EH (cell line): ENCODE measurements at regions not wholly inside any gene's neighbourhood (a gene's known extent, or its start where the extent isn't known, plus 50 kb on each side); places are given as distances from the start of the nearest gene placed in this dataset.
"Not testable (repeated sequence)": the region's sequence is repeated elsewhere in the genome, so short reads cannot be mapped to it uniquely, and the experiment has no call there.

ENCODE experiments used
- DNase-seq: peaks from one replicate; pipeline ENCODE4 v3.0.0-alpha.2; 2015; ENCODE audit warnings: low read depth

DNA sequence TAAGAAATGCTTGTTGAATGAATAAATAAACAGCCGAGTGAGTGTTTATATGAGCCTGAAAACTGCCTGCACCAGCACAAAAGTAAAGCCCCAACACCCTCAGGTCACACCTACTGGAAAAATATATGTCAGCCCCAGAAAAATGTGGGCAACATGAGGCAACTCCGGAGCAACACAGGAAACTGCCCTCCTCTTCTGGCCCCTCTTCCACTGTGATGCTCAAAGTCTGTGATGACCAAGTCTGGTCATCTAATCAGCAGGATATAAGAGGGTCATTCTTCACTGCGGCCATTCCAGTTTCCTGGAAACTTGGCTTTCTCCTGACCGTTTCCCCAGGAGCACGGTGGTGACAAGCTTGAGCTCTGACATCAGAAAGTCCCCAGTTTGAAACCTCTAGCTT, 159.6 kb upstream of the PZP start:
- DNase-seq = no peak

DNA sequence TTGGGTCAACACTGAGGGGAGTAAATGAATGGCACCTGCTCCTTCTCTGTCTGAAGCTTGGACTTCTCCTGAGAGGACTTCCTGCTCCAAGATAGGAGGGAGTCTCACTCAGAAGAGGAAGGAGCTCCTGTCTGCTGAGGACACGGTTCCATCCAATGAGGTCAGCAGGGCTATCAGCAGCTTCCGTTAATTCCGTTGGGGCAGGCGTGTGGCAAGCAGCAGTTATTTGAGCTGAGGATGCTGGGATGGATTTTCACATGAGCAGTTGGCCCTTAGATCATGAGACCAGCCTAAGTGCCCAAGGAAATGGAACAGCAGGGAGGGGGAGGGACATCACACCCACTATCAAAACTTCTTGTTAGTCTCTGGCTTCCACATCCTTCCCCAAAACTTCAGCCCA, 159.0 kb upstream of the PZP start:
- no peak for DNase-seq

DNA sequence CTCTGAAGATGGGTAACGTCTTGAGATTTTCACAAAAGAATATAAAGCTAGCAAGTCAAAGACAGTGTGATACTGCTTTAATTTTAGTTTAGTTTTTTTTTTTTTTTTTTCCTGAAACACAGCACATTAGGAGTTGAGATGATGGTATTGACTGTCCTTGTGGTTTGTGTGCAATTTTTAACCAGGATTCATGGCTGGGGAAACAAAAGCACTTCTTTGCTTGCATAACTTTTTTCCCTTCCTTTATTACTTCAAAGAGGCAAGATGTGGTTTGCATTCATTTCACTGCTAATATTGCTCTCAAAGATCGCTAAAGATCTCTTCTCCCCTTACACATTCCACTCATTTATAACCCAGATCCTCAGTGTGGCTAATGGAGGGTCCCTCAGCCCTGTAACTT, 157.1 kb upstream of the PZP start:
- peak; percentile 15 for DNase-seq

DNA sequence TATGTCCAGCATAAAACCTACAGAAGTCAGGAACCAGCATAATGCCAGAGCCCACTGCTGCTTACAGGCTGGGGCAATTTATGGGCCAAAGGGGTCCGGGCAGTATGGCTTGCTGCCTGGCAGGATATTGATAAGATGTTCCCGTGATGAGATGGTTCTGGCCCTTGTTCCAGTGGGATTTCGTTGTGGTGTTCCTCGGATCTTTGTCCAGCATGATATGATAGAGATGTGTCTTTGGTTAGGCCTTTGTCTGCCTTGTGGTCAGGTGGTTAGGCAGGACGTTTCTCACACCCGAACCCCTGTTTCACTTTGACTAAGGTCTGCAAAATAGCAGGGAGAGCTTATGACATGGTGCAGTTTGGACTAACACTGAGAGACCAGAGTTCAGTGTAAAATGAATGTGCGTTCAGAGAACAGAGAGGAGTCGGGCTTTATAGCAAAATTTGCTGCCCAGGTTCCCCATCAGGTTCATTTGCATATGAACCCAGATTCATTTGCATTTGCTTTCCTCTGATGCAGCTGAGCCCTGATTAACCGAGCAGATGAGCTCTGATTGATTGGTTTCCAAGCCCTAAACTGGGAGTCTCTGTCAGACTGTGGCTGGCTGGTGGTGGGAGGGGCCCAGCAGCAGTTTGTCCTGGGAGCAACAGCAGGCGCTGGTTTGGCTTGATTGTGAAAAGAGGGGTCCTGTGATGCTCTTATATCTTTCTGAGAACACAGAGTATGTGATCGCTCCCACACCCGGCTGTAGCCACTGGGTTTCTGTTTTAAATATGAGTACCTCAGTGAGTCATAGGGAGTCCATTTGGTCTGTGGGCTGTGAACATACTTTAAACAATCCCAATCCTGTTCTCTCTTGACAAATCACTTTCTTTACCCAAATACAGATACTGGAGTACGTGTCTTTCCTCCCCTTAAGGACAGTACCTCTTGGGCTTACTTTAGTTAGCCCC, 156.3 kb upstream of the PZP start:
- DNase-seq = peak; percentile 54

DNA sequence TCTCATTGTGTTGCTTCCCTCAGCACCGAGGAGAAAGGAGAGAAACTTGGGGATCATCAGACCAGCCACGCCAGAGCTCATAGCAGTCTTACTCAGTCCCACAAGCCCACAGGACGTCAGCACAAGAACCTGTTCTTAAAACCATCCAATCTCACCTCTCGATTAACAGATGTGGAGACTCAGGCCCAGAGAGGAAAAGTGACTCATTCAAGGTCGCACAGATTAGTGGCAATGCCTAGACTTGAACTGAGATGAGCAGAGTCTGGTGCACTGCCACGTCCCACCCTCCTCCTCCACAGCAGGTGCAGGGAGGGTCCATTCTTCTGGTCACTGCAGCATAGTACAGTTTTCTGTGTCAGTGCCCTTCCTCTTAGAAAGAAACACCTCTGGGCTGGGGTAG, 154.9 kb upstream of the PZP start:
- DNase-seq = no peak

DNA sequence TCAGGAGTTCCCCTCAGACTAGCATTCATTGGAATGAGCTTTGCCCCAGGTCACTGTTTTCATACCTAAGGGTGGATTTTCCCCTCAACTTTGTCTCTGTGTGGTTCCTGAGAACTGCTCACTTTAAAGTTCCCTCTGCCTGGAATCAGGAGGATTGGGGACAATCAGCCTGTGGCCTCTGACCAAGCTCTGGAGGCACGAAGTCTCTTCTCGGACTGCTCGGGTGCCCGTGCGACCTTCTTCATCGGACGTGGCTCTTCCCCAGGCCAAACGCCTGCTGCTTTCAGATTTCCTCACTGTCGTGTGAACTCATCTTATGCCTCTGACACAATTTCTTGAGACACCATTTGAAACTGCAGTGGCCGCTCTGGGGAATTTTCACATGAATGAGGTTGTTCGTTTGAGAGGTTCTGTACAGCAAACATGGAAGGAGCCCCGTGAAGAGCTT, 153.7 kb upstream of the PZP start:
- DNase-seq = no peak

DNA sequence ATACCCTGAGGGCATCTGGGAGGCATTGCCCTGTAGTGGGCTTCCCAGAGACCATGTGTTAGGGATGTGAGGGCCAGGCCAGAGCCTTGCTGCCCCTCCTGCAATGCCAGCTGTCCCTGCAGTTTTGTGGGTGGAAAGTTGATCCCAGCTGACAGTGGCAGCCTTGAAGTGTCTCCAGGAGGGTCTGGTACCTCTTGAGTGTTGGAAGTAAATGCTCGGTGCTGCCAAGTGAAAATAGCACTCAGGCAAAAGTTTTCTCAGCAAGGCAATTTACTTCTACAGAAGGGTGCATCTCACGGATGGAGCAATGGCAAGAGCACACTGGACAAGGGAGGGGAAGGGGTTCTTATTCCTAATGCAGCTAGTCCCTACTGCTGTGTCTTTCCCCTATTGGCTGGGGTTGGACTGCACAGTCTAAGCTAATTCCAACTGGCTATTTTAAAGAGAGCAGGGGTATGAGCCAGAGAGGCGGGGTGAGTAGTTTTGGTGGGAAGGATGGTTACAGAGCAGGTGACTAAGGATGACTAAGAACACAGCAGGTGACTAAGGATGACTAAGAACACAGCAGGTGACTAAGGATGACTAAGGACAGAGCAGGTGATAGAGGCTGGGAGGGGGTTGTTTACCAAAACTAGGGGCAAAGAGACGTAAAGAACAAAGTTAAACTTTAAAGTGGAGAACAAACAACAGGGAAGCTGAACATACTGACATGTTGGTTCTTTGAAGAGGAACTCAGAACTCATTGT, 146.0 kb upstream of the PZP start:
- not testable (repeated sequence) for DNase-seq

DNA sequence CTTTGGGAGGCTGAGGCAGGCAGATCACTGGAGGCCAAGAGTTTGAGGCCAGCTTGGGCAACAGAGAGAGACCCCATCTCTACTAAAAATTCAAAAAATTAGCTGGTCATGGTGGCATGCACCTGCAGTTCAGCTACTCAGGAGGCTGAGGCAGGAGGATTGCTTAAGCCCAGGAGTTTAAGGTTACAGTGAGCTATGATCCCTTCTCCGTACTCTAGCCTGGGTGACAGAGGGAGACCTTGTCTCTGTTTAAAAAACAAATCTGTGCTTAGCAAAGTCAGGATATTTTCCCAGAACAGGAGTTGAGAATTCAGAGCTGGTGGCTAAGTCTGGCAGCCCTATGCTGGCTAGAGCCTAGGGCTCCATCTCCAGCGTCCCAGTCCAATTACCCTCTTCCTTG, 142.9 kb upstream of the PZP start:
- DNase-seq = no peak

DNA sequence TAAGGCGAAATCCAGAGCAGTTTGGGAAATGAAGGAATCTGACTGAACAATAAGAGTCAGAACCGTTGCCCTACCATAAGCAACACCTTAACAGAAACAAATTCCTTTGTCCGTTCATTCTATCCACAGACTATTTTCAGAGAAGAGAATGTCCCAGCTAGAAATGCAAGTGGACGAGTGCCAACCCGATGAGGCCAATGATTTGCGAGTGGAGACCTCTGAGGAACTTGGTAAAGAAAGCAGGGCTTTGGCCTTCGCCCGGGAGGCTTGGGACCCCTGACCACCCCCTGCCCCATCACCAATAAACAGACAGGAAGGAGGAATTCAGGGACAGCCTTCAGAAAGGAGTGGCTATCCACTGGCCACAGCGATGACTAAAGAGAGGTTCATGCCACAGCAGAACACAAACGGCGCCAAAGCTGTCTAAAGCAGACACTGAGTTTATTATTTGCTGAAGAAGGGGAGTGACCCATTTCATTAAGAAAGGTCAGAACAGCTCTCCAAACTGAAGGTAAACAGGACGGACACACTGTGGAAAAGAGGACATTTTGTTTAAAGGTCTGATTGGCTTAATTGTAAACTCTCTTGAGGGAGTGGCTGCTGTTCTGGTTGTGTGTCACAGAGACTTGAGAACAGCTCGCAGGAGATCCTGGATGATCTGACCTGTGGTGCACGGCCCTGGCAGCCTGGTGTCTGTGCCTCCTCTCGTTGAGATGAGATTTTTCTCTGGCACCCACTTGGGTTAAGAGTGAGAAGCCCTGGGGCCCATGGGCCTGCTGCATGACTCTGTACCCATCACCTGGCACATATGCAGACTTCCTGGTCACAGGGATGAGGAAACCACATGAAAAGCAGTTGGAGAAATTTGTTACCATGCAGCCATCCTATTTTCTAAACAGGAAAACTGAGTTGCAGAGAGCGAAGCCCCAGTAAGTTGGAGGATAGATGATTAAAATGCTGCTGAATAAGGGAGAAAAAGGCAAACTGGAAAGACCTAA, 142.0 kb upstream of the PZP start:
- DNase-seq = peak; percentile 16

DNA sequence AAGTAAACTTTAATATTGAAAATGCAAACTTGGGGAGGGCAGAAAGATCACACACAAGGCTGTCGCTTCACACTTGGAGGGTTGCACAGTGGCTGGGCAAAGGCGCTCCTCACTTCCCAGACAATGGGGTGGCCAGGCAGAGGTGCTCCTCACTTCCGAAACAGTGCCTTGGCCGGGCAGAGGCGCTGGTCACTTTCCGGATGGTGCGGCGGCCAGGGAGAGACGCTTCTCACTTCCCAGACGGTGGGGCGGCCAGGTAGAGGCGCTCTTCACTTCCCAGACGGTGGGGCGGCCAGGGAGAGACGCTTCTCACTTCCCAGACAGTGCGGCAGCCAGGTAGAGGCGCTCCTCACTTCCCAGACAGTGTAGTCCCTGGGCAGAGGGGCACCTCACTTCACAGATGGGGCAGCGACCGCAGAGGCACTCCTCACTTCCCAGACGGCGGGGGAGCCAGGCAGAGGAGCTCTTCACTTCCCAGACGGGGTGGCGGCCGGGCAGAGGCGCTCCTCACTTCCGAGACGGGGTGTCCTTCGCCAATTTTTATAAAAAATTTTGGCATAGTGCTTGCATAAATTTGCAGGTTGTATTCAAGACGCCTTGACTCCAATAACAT, 140.8 kb upstream of the PZP start:
- no peak for DNase-seq

DNA sequence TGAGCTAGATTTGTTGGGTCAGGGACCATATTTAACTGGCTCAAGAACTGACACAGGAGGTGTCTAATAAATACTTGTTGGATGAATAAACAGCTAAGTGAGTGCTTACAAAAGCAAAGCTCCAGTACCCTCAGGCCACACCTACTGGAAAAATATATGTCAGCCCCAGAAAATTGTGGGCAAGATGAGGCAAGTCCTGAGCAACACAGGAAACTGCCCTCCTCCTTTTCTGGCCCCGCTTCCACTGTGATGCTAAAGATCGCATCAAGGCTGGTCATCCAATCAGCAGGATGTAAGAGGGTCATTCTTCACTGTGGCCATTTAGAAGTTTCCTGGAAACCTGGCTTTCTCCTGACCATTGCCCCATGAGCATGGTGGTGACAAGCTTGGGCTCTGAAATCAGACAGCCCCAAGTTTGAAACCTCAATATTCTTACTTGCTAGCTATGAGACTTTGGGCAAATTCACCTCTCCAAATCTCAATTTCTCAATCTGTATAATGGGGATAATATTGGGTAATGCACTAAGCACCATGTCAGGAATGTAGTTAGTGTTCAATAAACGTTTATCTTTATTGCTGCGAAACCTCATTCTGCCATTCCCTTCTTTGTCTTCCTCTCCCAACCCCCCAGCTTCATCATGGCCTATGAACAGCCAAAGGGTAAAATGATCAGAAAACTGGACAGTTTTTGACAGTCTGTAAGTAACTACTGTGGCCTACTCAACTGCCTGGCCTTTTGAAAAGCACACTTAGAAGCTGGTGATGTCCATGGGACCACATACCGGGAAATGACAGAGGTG, 139.3 kb upstream of the PZP start:
- peak; percentile 53 for DNase-seq

DNA sequence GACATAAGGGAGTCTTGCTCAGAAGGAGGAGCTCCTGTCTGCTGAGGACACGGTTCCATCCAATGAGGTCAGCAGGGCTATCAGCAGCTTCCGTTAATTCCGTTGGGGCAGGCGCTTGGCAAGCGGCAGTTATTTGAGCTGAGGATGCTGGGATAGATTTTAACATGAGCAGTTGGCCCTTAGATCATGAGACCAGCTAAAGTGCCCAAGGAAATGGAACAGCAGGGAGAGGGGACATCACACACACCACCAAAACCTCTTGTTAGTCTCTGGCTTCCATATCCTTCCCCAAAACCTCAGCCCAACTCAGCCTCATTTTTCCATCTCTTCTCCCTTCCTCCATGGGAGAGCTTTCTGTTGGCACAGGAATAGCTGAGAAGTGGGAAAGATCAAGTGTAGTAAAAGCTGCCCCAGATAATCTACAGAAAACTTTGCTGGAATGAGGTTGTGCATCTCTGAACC, 138.7 kb upstream of the PZP start:
- DNase-seq = no peak

DNA sequence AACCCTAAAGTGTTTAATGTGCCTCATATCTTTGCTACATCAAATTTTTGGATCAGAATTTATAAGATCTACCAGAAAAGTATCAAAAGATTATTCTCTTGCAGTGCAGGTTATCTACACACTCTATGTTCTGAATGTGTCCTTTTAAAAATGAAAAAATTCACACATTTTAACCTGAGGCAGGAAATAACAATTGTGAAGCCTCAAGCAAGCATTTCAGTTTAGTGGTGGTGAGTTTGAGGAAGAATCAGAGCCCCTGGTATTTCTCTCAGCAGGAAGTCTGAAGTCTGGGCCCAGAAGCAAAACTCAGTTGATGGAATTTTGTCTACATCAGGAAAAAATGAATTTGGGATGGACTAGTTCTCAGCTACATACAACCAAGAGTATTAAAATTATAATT, 137.0 kb upstream of the PZP start:
- DNase-seq = no peak

DNA sequence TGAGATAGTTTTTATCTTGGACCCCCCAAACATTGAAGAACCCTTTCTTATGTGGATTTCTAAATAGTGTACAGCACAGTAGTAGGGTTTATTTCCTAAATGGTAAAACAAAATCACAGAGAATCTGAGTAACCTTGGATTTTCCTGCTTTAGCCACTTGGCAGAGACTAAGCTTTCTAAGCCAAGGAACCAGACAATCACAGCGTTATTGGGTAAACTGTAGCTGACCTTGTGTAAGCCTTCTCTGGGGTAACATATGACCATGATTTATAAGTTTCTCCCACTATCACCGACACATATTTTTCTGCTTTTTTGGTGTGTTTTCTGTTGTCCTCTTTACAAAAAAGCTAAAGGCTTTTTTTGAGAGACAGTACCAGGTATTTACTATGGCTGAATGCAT, 136.3 kb upstream of the PZP start:
- no peak for DNase-seq

DNA sequence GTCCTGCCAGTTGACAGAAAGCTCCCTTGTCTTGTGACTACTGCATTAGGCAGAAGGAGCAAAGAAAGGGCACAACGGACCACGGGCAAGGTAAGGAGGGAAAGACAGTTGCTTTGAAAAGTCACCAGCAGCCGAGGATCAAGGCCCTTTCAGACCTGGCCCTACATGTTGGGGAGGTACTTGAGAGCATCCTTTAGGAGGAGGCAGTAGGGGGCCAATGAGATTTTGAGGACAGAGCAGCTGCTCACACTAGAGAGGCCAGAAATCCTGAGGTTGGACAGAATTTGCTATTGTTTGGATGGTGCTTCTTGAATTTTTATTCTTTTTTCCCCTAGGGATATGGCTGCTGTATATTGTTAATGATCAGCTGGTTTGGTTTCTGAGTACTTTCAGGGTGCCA, 135.5 kb upstream of the PZP start:
- DNase-seq = no peak

DNA sequence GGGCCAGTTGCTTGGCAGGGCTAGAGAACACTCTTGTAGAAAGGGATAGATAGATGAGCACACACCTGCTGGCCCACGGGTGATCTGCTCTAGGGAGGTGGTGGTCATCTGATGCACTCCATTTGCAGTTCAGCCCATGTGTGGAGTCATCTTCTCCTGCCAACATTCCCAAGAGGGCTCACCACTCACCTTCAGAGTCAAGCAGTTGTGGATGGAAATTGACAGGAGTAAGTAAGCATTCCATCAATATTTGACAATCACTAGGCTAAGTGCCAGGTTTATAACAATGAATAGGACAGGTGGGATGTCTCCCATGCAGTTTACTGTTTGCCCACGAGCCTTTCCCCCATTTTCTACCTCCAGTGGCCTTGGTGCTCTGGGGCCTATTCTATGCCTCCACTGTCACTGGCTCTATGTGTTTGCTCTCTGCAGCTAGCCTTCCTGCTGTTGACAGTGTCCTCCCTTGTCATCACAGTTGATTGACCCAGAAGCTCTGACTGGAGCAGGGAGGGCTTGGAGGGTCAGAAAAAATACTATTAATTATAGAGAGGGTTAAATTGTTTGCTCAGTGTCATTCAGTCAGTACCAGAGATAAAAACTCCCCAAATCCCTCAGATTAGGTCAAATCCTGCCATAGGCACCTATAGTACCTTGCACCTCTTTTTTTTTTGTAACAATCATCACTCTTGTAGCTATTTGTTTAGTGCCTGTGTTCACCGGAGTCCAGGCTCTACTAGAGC, 134.6 kb upstream of the PZP start:
- no peak for DNase-seq

DNA sequence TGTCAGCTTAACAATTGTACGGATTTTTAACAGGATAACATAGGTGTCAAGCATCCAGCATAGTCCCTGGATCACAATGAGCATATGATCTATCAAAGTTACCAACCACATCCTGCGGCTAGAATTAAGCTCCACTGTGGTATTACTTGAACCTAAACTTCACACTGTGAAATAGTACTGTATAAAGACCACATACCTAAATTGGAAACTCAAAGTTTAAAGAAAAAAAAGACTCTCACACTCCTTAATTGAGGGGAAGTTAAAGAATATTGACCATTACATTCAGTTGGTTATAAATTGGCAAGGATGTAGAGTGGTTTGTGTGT, 133.0 kb upstream of the PZP start:
- no peak for DNase-seq

DNA sequence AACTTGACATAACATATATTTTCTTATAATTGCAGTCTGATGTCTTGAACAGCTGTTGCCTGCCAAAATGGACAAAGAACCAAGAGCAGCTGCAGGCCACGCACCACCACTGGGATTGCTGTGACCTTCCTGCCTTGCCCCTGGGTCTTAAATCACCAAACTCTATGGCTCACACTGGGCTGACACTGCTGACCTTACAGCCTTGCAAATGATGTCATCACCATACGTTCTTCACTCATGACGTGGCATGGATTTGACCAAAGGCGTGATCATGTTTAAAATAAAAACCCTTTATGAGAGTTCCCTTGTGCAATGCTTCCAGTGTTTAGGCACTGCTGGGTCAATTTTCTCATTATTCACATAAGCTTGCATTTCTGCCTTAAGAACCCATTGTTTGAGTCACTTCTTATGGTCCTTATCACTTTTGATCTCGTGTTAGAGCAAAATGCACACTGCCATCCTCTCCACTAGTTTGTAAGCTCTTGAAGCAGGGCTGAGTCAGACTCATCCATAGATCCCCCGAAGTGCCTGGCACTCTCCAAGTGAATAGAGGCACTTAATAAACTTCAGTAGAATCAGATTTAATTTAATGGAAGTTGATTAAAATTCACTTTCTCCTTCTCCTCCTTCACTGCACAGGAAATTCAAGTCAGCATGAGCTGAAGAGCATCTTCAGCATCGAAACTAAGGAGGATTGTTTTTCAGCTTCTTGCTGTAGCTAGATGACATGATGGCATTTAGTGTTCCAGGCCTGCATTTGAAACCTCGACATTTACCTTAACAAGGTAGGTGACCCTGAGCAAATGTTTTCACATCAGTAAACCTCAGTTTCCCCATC, 132.4 kb upstream of the PZP start:
- peak; percentile 63 for DNase-seq

DNA sequence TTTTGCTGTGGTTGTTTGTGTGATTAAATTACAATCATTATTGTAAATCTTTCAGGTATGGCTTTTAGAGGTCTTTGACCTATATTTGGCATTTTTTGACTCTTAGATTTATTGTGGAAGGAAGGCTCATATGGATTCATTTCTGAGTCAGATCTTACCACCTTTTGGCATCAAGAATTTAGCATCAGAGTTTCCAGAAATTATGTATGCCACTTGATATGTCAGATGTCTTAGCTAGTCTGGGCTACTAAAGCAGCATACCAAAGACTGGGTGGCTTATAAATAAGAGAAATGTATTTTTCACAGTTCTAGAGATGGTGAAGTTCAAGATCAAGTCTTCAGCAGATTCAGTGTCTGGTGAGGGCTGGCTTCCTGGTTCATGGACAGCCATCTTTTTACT, 129.5 kb upstream of the PZP start:
- no peak for DNase-seq
